SK-N-SH treated with all-trans-retinoic acid at 6 μM for 48 hours (cell line): ENCODE measurements at regions not wholly inside any gene's neighbourhood (a gene's known extent, or its start where the extent isn't known, plus 50 kb on each side); places are given as distances from the start of the nearest gene placed in this dataset.

Source experiments
- BACH2 ChIP-seq: fragments of 250-450 bp; sonication (Bioruptor Pico); IDR thresholded peaks from 2 replicates; pipeline ENCODE4 v1.9.0; 2021; ENCODE audit warnings: mild to moderate bottlenecking, borderline replicate concordance
- ESRRG ChIP-seq: fragments of 250-450 bp; sonication (Bioruptor Pico); IDR thresholded peaks from 2 replicates; pipeline ENCODE4 v1.6.1; 2021; ENCODE audit warnings: mild to moderate bottlenecking
- ISL1 ChIP-seq: fragments of 250-450 bp; sonication (Bioruptor Pico); IDR thresholded peaks from 2 replicates; pipeline ENCODE4 v2.1.2; 2022; ENCODE audit warnings: mild to moderate bottlenecking, moderate library complexity
- OSR1 ChIP-seq: fragments of 250-450 bp; sonication (Bioruptor Pico); IDR thresholded peaks from 2 replicates; pipeline ENCODE4 v1.8.0; 2022; ENCODE audit warnings: moderate library complexity, mild to moderate bottlenecking, inconsistent platforms
- PATZ1 ChIP-seq: fragments of 250-450 bp; sonication (Bioruptor Pico); IDR thresholded peaks from 2 replicates; pipeline ENCODE4 v1.8.0; 2020; ENCODE audit warnings: mild to moderate bottlenecking, moderate library complexity, borderline replicate concordance
- PPARA ChIP-seq: fragments of 250-450 bp; sonication (Bioruptor Pico); IDR thresholded peaks from 2 replicates; pipeline ENCODE4 v1.5.0; 2020; ENCODE audit warnings: mild to moderate bottlenecking, borderline replicate concordance
- RARB ChIP-seq: fragments of 250-450 bp; sonication (Bioruptor Pico); IDR thresholded peaks from 2 replicates; pipeline ENCODE4 v1.8.0; 2021; ENCODE audit warnings: mild to moderate bottlenecking, moderate library complexity
- TCF4 ChIP-seq: fragments of 250-450 bp; sonication (Bioruptor Pico); IDR thresholded peaks from 2 replicates; pipeline ENCODE4 v1.8.0; 2021; ENCODE audit warnings: mild to moderate bottlenecking, moderate library complexity, borderline replicate concordance
- ZC3H10 ChIP-seq: fragments of 250-450 bp; sonication (Bioruptor Pico); IDR thresholded peaks from 2 replicates; pipeline ENCODE4 v1.5.1; 2021; ENCODE audit warnings: mild to moderate bottlenecking, moderate library complexity
- ZFP30 ChIP-seq: fragments of 450-650 bp; formaldehyde crosslinking; IDR thresholded peaks from 2 replicates; pipeline ENCODE4 v1.5.0; 2022; ENCODE audit warnings: mild to moderate bottlenecking, moderate library complexity
- ZNF8 ChIP-seq: fragments of 450-650 bp; formaldehyde crosslinking; IDR thresholded peaks from 2 replicates; pipeline ENCODE4 v1.5.0; 2020; ENCODE audit warnings: mild to moderate bottlenecking, moderate library complexity

- no peak for TF ChIP-seq PATZ1 (CRISPR knock-in tag)
- no peak for TF ChIP-seq OSR1 (CRISPR knock-in tag)
- no peak for TF ChIP-seq BACH2 (CRISPR knock-in tag)
- TF ChIP-seq ZFP30 = no peak
- TF ChIP-seq PPARA (CRISPR knock-in tag) = no peak
- TF ChIP-seq ZC3H10 = no peak
- no peak for TF ChIP-seq RARB (CRISPR knock-in tag)
- no peak for TF ChIP-seq ISL1 (CRISPR knock-in tag)
- no peak for TF ChIP-seq ESRRG (CRISPR knock-in tag)
- TF ChIP-seq TCF4 (CRISPR knock-in tag) = no peak
- TF ChIP-seq ZNF8 = no peak
Observed at GRCh38 chrX:38985945-38986344, 184.7 kb downstream of the MID1IP1 start.
